Uterus (tissue), 3 donors: ENCODE measurements at regions not wholly inside any gene's neighbourhood (a gene's known extent, or its start where the extent isn't known, plus 50 kb on each side); places are given as distances from the start of the nearest gene placed in this dataset.
"Not testable (repeated sequence)": the region's sequence is repeated elsewhere in the genome, so short reads cannot be mapped to it uniquely, and the experiment has no call there.

ENCODE experiments used
- DNase-seq, 2 donors: peaks; one replicate each; pipeline ENCODE4 v3.0.0-alpha.2; 2019 to 2020
- H3K27ac ChIP-seq, 2 donors: fragments of 200-600 bp; sonication (generic); 1 replicate in 1 of 2; 2 replicates in 1 of 2; pipeline ENCODE4 v1.5.1; 2016 to 2018
- H3K27me3 ChIP-seq, 2 donors: fragments of 200-600 bp; sonication (generic); one replicate each; pipeline ENCODE4 v1.5.1; 2018 to 2019; ENCODE audit warnings: control low read depth in 1 of 2
- H3K36me3 ChIP-seq, 2 donors: fragments of 200-600 bp; sonication (generic); one replicate each; pipeline ENCODE4 v1.5.1; 2019; ENCODE audit warnings: control low read depth in 1 of 2
- H3K4me1 ChIP-seq, 2 donors: fragments of 200-600 bp; sonication (generic); one replicate each; pipeline ENCODE4 v1.5.1; 2018 to 2019; ENCODE audit warnings: control low read depth in 1 of 2
- H3K4me3 ChIP-seq, 2 donors: fragments of 200-600 bp; sonication (generic); 1 replicate in 1 of 2; 2 replicates in 1 of 2; pipeline ENCODE4 v1.5.1; 2018 to 2019; ENCODE audit warnings: mild to moderate bottlenecking in 1 of 2
- H3K9me3 ChIP-seq, 2 donors: fragments of 200-600 bp; sonication (generic); one replicate each; pipeline ENCODE4 v1.5.1; 2019; ENCODE audit warnings: control low read depth in 1 of 2
- POLR2A ChIP-seq, 2 donors: fragments of 450-650 bp; IDR thresholded peaks; one replicate each; pipeline ENCODE4 v1.6.1; 2016; ENCODE audit warnings: antibody characterized with exemption in 2 of 2, mild to moderate bottlenecking in 1 of 2, moderate library complexity in 1 of 2
- intact Hi-C: fragments of 100-400 bp; cut with DNase I; formaldehyde crosslinking; loops from one replicate; pipeline ENCODE4 v1.15.1; 2023; ENCODE audit warnings: low total_unique reads
- TF ChIP-seq, protein P1 (sequence below), 4 experiments: fragments of 200-600 bp in 2 of 4; fragments of 450-650 bp in 2 of 4; sonication (generic) in 2 of 4; IDR thresholded peaks; one replicate each; pipeline ENCODE4 v1.5.1; 2016 to 2019; ENCODE audit warnings: antibody characterized with exemption in 4 of 4, mild to moderate bottlenecking in 2 of 4, moderate library complexity in 1 of 4
- donor health status: DM: yes; HTN: yes; CAD: no.

DNA sequence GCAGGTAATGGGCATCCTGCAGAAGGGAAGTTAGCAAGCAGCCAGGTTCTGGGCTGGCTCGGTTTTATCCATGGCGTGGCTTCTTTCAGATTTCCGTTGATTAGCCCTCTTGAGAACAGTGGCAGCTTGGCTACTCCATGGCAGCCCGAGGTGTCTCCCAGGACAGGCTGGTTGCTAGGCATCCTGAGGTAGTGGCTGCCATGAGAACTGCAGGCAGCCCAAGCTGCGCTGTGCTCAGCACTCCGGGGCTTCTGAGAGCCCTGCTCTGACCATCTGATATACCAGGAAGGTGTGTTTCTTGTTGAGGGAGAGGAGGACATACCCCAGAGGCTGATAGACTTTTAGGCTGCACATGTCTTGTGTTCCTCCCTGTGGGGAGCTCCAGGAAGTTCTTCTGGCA, 253.4 kb upstream of the CASK start:
- intact Hi-C loops: no loop called here
- Histone ChIP-seq H3K36me3 (no peaks in the 10 kb centered on the region), H3K9me3 (no peaks in the 10 kb centered on the region), H3K4me3 (no peak overlapping the region), H3K27me3 (no peaks in the 10 kb centered on the region), H3K4me1 (no peaks in the 10 kb centered on the region), H3K27ac (no peak overlapping the region)
- TF ChIP-seq POLR2A (IDR thresholded peaks at IDR 0.05): no peak
- TF ChIP-seq, protein P1, sequence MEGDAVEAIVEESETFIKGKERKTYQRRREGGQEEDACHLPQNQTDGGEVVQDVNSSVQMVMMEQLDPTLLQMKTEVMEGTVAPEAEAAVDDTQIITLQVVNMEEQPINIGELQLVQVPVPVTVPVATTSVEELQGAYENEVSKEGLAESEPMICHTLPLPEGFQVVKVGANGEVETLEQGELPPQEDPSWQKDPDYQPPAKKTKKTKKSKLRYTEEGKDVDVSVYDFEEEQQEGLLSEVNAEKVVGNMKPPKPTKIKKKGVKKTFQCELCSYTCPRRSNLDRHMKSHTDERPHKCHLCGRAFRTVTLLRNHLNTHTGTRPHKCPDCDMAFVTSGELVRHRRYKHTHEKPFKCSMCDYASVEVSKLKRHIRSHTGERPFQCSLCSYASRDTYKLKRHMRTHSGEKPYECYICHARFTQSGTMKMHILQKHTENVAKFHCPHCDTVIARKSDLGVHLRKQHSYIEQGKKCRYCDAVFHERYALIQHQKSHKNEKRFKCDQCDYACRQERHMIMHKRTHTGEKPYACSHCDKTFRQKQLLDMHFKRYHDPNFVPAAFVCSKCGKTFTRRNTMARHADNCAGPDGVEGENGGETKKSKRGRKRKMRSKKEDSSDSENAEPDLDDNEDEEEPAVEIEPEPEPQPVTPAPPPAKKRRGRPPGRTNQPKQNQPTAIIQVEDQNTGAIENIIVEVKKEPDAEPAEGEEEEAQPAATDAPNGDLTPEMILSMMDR (IDR thresholded peaks at IDR 0.05): no peak
- DNase-seq: no peak

DNA sequence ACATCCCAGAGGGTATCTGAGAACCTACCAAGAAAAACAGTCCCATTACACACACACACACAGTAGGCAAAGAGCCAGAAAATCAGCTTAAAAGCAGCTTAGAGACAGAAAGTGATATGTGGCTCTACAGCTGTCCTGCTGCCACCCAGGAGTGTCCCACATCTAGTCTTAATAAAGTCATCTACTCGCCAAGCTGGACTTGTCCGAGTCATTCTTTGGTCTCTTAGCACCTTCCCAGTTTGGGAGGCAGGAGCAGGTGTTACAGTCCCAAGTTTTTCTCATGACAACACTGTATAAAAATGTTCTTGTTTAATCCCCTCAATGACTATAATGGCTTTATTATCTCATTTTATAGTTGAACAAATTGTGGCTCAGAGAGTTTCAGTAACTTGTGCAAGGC, 252.5 kb upstream of the CASK start:
- intact Hi-C loops: no loop called here
- no peak for DNase-seq
- H3K4me3 ChIP-seq: no peak overlapping the region
- no peak overlapping the region for H3K27ac ChIP-seq
- no peaks in the 10 kb centered on the region for H3K36me3 ChIP-seq
- no peaks in the 10 kb centered on the region for H3K9me3 ChIP-seq
- no peaks in the 10 kb centered on the region for H3K27me3 ChIP-seq
- H3K4me1 ChIP-seq: no peaks in the 10 kb centered on the region
- TF ChIP-seq, protein P1 (IDR thresholded peaks at IDR 0.05): no peak
- TF ChIP-seq POLR2A (IDR thresholded peaks at IDR 0.05): no peak

DNA sequence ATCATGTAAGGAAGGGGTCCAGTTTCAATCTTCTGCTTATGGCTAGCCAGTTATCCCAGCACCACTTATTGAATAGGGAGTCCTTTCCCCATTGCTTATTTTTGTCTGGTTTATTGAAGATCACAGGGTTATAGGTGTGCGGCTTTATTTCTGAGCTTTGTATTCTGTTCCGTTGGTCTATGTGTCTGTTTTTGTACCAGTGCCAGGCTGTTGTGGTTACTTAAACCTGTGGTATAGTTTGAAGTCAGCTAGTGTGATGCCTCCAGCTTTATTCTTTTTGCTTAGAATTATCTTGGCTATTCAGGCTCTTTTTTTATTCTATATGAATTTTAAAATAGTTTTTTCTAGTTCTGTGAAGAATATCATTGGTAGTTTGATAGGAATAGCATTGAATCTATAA, 234.6 kb upstream of the CASK start:
- intact Hi-C loops: not testable (repeated sequence)

DNA sequence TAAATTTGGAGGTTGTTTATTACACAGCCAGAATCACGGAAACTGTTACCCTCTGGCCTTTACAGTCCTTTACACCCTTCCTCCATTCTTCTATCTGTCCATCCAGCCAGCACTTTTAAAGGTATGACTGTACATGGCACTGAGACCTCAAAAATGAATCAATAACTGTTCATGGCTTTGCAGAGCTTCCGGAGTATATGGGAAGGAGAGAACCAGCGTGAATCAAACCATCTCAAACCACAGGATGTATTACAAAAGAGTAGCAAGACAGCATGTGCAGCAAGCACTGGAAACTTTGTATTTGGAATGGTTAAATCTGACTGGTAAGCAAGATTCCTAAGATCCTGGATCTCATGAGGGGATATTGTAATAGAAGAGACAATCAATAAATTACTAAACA, 228.5 kb upstream of the CASK start:
- no peak for TF ChIP-seq POLR2A (IDR thresholded peaks at IDR 0.05)
- TF ChIP-seq, protein P1 (IDR thresholded peaks at IDR 0.05): no peak
- Histone ChIP-seq H3K27ac (no peak overlapping the region), H3K4me1 (no peaks in the 10 kb centered on the region), H3K36me3 (no peaks in the 10 kb centered on the region), H3K4me3 (no peak overlapping the region), H3K9me3 (no peaks in the 10 kb centered on the region), H3K27me3 (peaks cover 0 to 4% of the 10 kb centered on the region in 2 donors)
- DNase-seq: no peak
- intact Hi-C loops: no loop called here

More for the DNA sequence above, 234.6 kb upstream of the CASK start:
- H3K27ac ChIP-seq, DNase-seq, H3K4me1 ChIP-seq, H3K27me3 ChIP-seq, H3K4me3 ChIP-seq, H3K9me3 ChIP-seq, H3K36me3 ChIP-seq: not testable (repeated sequence)

DNA sequence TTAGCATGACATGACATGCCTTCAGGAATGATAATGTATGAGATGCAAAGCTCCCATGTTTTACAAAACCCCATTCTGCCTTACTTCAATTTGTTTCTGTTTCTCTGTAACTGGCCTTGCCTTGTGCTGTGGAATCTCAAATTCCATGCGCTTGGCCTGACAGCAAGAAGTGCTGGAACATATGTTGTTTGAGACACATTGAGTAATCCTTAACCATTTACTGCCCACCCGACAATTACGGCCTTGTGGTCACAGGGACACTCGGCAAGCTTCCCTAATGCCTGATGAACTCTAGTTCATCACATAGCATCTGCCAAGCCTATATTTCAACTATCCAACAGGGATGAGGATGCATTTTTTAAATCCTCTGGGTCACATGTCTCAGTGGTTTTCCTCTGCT, 226.4 kb upstream of the CASK start:
- H3K36me3 ChIP-seq: no peaks in the 10 kb centered on the region
- no peaks in the 10 kb centered on the region for H3K9me3 ChIP-seq
- no peak overlapping the region for H3K4me3 ChIP-seq
- intact Hi-C loops: no loop called here
- H3K27me3 ChIP-seq: peaks cover 0 to 4% of the 10 kb centered on the region in 2 donors
- H3K4me1 ChIP-seq: no peaks in the 10 kb centered on the region
- TF ChIP-seq, protein P1 (IDR thresholded peaks at IDR 0.05): no peak
- no peak for TF ChIP-seq POLR2A (IDR thresholded peaks at IDR 0.05)
- no peak for DNase-seq
- H3K27ac ChIP-seq: no peak overlapping the region

DNA sequence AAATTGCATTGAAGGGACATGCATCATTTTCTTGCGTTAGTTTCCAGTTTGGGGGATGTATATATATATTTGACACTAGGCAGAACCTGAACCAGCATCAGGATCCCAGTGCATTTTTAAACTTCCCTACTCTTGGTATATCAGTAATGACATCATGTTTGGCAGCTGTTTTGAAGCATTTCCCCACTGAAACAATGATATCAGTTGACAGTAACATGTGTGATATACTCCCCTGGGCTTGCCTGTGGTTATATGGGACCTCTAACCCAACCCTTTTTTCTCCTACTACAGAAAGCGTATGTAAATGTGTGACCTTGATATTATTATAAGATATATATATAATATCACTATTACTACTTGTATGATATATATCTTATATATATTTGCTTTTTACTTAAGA, 225.9 kb upstream of the CASK start:
- intact Hi-C loops: no loop called here

More for the DNA sequence above, 225.9 kb upstream of the CASK start:
- no peaks in the 10 kb centered on the region for H3K9me3 ChIP-seq
- H3K36me3 ChIP-seq: no peaks in the 10 kb centered on the region
- DNase-seq: no peak
- no peak overlapping the region for H3K4me3 ChIP-seq
- H3K27me3 ChIP-seq: peaks cover 0 to 4% of the 10 kb centered on the region in 2 donors
- no peak for TF ChIP-seq POLR2A (IDR thresholded peaks at IDR 0.05)
- TF ChIP-seq, protein P1 (IDR thresholded peaks at IDR 0.05): no peak
- H3K27ac ChIP-seq: no peak overlapping the region
- H3K4me1 ChIP-seq: no peaks in the 10 kb centered on the region
